Spleen (tissue), 7 donors: ENCODE measurements at regions not wholly inside any gene's neighbourhood (a gene's known extent, or its start where the extent isn't known, plus 50 kb on each side); places are given as distances from the start of the nearest gene placed in this dataset.

Experiments used
- POLR2A ChIP-seq, 3 donors: fragments of 450-650 bp; IDR thresholded peaks; one replicate each; pipeline ENCODE4 v1.5.1; 2017; ENCODE audit warnings: antibody characterized with exemption in 3 of 3, mild to moderate bottlenecking in 1 of 3
- POLR2AphosphoS5 ChIP-seq, 3 donors: sonication (generic); formaldehyde crosslinking; IDR thresholded peaks; one replicate each; pipeline ENCODE4 v1.5.1; 2017; ENCODE audit warnings: antibody characterized with exemption in 3 of 3
- TF ChIP-seq, protein P1 (sequence below), 11 experiments: fragments of 200-600 bp in 7 of 11; fragments of 450-650 bp in 4 of 11; sonication (generic) in 4 of 11; IDR thresholded peaks in 8 of 11; conservative IDR thresholded peaks in 3 of 11; 1 replicate in 7 of 11; 2 replicates in 4 of 11; pipeline versions ENCODE4 v1.4.0 to v1.8.0; 2016 to 2021; ENCODE audit warnings: antibody characterized with exemption in 11 of 11, inconsistent platforms in 4 of 11, mild to moderate bottlenecking in 1 of 11
- donor health status: DM: no; HTN: no; CAD: no; lungs with moderate emphysema.
- donor health status: DM: no; HTN: no; CAD: no.
- donor health status: DM: no; HTN: no; CAD: no.

DNA sequence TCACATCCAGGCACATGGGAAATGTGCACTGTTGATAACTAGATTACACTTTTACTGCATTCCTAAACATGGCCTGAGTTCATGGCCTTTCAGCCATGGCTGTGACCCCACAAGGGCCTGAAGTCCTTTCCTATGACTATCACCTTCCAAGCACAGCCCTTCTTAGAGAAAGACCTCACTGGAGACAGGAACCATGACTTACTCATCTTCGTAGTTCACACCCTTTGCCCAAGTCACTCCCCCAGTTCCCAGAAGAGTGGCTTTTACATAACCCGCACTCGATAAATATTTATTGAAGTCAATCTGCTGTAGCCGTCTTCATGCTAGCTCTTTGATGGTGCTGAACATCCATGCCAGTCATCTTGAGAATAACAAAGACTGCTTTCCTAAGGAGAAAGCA is 632.5 kb upstream of the NRP1 start:
- TF ChIP-seq, protein P1, sequence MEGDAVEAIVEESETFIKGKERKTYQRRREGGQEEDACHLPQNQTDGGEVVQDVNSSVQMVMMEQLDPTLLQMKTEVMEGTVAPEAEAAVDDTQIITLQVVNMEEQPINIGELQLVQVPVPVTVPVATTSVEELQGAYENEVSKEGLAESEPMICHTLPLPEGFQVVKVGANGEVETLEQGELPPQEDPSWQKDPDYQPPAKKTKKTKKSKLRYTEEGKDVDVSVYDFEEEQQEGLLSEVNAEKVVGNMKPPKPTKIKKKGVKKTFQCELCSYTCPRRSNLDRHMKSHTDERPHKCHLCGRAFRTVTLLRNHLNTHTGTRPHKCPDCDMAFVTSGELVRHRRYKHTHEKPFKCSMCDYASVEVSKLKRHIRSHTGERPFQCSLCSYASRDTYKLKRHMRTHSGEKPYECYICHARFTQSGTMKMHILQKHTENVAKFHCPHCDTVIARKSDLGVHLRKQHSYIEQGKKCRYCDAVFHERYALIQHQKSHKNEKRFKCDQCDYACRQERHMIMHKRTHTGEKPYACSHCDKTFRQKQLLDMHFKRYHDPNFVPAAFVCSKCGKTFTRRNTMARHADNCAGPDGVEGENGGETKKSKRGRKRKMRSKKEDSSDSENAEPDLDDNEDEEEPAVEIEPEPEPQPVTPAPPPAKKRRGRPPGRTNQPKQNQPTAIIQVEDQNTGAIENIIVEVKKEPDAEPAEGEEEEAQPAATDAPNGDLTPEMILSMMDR (IDR thresholded peaks at IDR 0.05 in 8 of 11, conservative IDR thresholded peaks at IDR 0.05 in 3 of 11): no peak
- no peak for TF ChIP-seq POLR2AphosphoS5 (IDR thresholded peaks at IDR 0.05)
- no peak for TF ChIP-seq POLR2A (IDR thresholded peaks at IDR 0.05)
